HepG2 (cell line): ENCODE measurements at regions not wholly inside any gene's neighbourhood (a gene's known extent, or its start where the extent isn't known, plus 50 kb on each side); places are given as distances from the start of the nearest gene placed in this dataset.

Source experiments
- ASH2L ChIP-seq: fragments of 300-600, 200-600 bp; sonication (generic); IDR thresholded peaks from 2 replicates; pipeline ENCODE4 v1.7.0; 2017; ENCODE audit warnings: low read depth, mild to moderate bottlenecking, moderate library complexity, mixed read lengths, low read length; ENCODE audit not compliant: insufficient read length
- CHD2 ChIP-seq: IDR thresholded peaks from 2 replicates; pipeline ENCODE4 v1.6.1; 2011; ENCODE audit warnings: low read depth, low read length, improper control_type of control experiment
- HNRNPUL1 ChIP-seq: fragments of 200-400 bp; formaldehyde crosslinking; IDR thresholded peaks from 2 replicates; pipeline ENCODE4 v1.6.1; 2017; ENCODE audit warnings: low read depth, mild to moderate bottlenecking, low read length, moderate library complexity
- KAT8 ChIP-seq: IDR thresholded peaks from 2 replicates; pipeline ENCODE4 v1.6.1; 2016; ENCODE audit warnings: missing genetic modification reagents, missing compliant biosample characterization
- MAZ ChIP-seq, 2 experiments: sonication (generic) in 1 of 2; formaldehyde crosslinking in 1 of 2; IDR thresholded peaks; 2 replicates each; pipeline versions ENCODE4 v1.5.0 to v1.6.1; 2012 to 2020; ENCODE audit warnings: low read depth in 2 of 2, mild to moderate bottlenecking in 2 of 2, borderline replicate concordance in 1 of 2, improper control_type of control experiment in 1 of 2, low read length in 1 of 2, missing genetic modification reagents in 1 of 2, moderate library complexity in 1 of 2
- MEIS1 ChIP-seq: sonication (generic); formaldehyde crosslinking; IDR thresholded peaks from 2 replicates; pipeline ENCODE4 v1.9.0; 2021; ENCODE audit warnings: mild to moderate bottlenecking, missing genetic modification reagents, moderate library complexity, borderline replicate concordance
- NCOA2 ChIP-seq: sonication (generic); formaldehyde crosslinking; IDR thresholded peaks from 2 replicates; pipeline ENCODE4 v1.8.0; 2022; ENCODE audit warnings: inconsistent platforms
- ZNF331 ChIP-seq: sonication (generic); formaldehyde crosslinking; IDR thresholded peaks from 2 replicates; pipeline ENCODE4 v1.4.0; 2020; ENCODE audit warnings: missing genetic modification reagents
- ZNF572 ChIP-seq: sonication (generic); formaldehyde crosslinking; IDR thresholded peaks from 2 replicates; pipeline ENCODE4 v1.5.1; 2020; ENCODE audit warnings: mild to moderate bottlenecking, missing genetic modification reagents
- ZNF709 ChIP-seq: sonication (generic); formaldehyde crosslinking; IDR thresholded peaks from 2 replicates; pipeline ENCODE4 v1.5.0; 2020; ENCODE audit warnings: mild to moderate bottlenecking, missing genetic modification reagents
- ZNF746 ChIP-seq: sonication (generic); formaldehyde crosslinking; IDR thresholded peaks from 2 replicates; pipeline ENCODE4 v1.8.0; 2022; ENCODE audit warnings: mild to moderate bottlenecking, missing genetic modification reagents
- ZSCAN21 ChIP-seq: sonication (generic); formaldehyde crosslinking; IDR thresholded peaks from 2 replicates; pipeline ENCODE4 v1.8.0; 2022; ENCODE audit warnings: mild to moderate bottlenecking, missing genetic modification reagents, moderate library complexity, borderline replicate concordance
- TF ChIP-seq, protein P1 (sequence below): fragments of 450-650 bp; IDR thresholded peaks from 2 replicates; pipeline ENCODE4 v1.6.1; 2016
- TF ChIP-seq, protein P2 (sequence below): sonication (generic); formaldehyde crosslinking; IDR thresholded peaks from 2 replicates; pipeline ENCODE4 v1.5.1; 2020; ENCODE audit warnings: mild to moderate bottlenecking, missing genetic modification reagents, moderate library complexity
- TF ChIP-seq, protein P3 (sequence below), 2 experiments: sonication (generic) in 1 of 2; formaldehyde crosslinking in 1 of 2; IDR thresholded peaks; 2 replicates each; pipeline versions ENCODE4 v1.5.1 to v1.6.1; 2011 to 2020; ENCODE audit warnings: borderline replicate concordance in 1 of 2, low read depth in 1 of 2, low read length in 1 of 2, mild to moderate bottlenecking in 1 of 2, missing genetic modification reagents in 1 of 2, moderate library complexity in 1 of 2
- TF ChIP-seq, protein P4 (sequence below): sonication (generic); formaldehyde crosslinking; IDR thresholded peaks from 2 replicates; pipeline ENCODE4 v1.8.1; 2022; ENCODE audit warnings: low read depth, mild to moderate bottlenecking, missing genetic modification reagents
- TF ChIP-seq, protein P5 (sequence below): sonication (generic); formaldehyde crosslinking; IDR thresholded peaks from 2 replicates; pipeline ENCODE4 v1.5.0; 2020; ENCODE audit warnings: missing genetic modification reagents, mild to moderate bottlenecking, borderline replicate concordance

DNA sequence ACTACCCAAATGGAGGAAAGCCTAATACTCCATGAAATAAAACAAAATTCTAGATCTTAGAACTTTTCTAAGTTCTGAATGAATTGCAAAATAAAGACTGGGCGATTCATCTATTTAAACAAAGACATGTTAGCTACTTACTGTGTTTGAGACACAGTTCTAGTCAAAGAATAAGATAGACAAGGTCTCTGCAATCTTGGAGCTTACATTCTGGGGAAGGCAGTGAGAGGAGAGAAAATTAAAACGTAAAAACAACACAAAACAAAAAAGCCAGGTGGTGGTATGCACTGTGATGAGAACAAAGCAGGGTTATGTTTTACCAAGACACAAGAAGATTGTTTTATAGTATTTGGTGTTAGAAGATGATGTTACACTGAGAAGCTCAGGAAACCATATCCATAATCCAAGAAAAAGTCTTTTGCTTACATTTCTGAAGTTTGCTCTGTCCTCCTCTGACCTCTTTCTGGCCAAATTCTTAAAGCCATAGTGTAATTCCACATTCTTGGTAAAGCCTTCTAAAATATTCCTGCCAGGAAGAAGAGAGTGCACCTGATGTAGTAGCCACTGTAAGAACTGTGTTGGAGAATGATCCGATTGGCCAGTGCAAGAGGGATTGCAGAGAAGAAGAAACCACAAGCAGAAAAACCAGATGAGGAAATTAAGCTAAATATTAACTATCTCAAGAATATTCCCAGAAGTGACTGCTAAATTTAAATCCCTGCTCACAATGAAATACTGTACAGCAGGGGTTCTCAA is 218.4 kb downstream of the PCSK1 start (continued):
- TF ChIP-seq ZNF331 (CRISPR knock-in tag) (no peak), NCOA2 (CRISPR knock-in tag) (peak; percentile 45; the same call in 1 of the 2 replicates), KAT8 (no peak), MEIS1 (no peak), HNRNPUL1 (no peak), ZNF709 (CRISPR knock-in tag) (no peak), ZSCAN21 (CRISPR knock-in tag) (no peak), ZNF746 (no peak), ASH2L (no peak), MAZ (IDR thresholded peaks at IDR 0.05; ENCODE audit: borderline replicate concordance, low read depth, low read length) (no peak), MAZ (CRISPR knock-in tag; IDR thresholded peaks at IDR 0.05; ENCODE audit: low read depth) (no peak), CHD2 (no peak), ZNF572 (CRISPR knock-in tag) (no peak)
- TF ChIP-seq, protein P1, sequence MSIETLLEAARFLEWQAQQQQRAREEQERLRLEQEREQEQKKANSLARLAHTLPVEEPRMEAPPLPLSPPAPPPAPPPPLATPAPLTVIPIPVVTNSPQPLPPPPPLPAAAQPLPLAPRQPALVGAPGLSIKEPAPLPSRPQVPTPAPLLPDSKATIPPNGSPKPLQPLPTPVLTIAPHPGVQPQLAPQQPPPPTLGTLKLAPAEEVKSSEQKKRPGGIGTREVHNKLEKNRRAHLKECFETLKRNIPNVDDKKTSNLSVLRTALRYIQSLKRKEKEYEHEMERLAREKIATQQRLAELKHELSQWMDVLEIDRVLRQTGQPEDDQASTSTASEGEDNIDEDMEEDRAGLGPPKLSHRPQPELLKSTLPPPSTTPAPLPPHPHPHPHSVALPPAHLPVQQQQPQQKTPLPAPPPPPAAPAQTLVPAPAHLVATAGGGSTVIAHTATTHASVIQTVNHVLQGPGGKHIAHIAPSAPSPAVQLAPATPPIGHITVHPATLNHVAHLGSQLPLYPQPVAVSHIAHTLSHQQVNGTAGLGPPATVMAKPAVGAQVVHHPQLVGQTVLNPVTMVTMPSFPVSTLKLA: no peak
- TF ChIP-seq, protein P2, sequence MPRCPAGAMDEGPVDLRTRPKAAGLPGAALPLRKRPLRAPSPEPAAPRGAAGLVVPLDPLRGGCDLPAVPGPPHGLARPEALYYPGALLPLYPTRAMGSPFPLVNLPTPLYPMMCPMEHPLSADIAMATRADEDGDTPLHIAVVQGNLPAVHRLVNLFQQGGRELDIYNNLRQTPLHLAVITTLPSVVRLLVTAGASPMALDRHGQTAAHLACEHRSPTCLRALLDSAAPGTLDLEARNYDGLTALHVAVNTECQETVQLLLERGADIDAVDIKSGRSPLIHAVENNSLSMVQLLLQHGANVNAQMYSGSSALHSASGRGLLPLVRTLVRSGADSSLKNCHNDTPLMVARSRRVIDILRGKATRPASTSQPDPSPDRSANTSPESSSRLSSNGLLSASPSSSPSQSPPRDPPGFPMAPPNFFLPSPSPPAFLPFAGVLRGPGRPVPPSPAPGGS: no peak
- TF ChIP-seq, protein P3, sequence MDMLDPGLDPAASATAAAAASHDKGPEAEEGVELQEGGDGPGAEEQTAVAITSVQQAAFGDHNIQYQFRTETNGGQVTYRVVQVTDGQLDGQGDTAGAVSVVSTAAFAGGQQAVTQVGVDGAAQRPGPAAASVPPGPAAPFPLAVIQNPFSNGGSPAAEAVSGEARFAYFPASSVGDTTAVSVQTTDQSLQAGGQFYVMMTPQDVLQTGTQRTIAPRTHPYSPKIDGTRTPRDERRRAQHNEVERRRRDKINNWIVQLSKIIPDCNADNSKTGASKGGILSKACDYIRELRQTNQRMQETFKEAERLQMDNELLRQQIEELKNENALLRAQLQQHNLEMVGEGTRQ (IDR thresholded peaks at IDR 0.05; ENCODE audit: low read depth, low read length): no peak
- TF ChIP-seq, protein P3 (CRISPR knock-in tag; IDR thresholded peaks at IDR 0.05; ENCODE audit: borderline replicate concordance): no peak
- TF ChIP-seq, protein P4, sequence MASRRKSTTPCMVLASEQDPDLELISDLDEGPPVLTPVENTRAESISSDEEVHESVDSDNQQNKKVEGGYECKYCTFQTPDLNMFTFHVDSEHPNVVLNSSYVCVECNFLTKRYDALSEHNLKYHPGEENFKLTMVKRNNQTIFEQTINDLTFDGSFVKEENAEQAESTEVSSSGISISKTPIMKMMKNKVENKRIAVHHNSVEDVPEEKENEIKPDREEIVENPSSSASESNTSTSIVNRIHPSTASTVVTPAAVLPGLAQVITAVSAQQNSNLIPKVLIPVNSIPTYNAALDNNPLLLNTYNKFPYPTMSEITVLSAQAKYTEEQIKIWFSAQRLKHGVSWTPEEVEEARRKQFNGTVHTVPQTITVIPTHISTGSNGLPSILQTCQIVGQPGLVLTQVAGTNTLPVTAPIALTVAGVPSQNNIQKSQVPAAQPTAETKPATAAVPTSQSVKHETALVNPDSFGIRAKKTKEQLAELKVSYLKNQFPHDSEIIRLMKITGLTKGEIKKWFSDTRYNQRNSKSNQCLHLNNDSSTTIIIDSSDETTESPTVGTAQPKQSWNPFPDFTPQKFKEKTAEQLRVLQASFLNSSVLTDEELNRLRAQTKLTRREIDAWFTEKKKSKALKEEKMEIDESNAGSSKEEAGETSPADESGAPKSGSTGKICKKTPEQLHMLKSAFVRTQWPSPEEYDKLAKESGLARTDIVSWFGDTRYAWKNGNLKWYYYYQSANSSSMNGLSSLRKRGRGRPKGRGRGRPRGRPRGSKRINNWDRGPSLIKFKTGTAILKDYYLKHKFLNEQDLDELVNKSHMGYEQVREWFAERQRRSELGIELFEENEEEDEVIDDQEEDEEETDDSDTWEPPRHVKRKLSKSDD (CRISPR knock-in tag): no peak
- TF ChIP-seq, protein P5, sequence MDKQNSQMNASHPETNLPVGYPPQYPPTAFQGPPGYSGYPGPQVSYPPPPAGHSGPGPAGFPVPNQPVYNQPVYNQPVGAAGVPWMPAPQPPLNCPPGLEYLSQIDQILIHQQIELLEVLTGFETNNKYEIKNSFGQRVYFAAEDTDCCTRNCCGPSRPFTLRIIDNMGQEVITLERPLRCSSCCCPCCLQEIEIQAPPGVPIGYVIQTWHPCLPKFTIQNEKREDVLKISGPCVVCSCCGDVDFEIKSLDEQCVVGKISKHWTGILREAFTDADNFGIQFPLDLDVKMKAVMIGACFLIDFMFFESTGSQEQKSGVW (CRISPR knock-in tag): no peak
